HS-27A (cell line): ENCODE measurements at regions not wholly inside any gene's neighbourhood (a gene's known extent, or its start where the extent isn't known, plus 50 kb on each side); places are given as distances from the start of the nearest gene placed in this dataset.

Source experiments
- DNase-seq: peaks from one replicate; pipeline ENCODE4 v3.0.0-alpha.2; 2012; ENCODE audit warnings: low read depth, missing footprints

DNA sequence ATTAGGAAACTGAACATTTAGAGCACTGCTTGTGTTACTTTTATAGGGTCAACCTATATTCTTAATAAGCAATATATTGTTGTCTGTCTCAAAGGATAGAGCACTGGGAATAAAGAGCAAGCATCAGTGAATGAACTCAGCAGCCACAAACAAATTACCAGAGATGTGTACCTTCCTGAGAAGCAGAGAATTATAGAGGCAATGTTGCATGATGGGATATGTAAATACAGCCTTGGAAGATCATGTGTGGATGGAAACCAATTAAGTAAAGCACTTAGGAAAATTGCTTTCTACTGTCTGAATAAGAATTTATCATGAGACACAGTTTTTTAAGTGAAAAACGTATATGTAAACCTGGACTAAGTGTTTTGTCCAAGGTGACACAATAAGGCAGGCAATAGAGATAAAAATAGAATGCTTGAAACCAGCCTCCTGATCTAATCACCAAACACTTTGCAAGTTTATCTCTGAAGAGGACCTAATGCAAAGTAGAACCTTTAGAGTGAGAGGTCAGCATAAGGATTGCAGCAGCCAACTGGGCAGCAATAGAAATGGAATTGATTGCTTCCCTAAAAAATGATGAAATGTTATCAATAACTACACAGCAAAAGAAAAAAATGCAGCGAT, 848.0 kb downstream of the TUSC7 start:
- no peak for DNase-seq

DNA sequence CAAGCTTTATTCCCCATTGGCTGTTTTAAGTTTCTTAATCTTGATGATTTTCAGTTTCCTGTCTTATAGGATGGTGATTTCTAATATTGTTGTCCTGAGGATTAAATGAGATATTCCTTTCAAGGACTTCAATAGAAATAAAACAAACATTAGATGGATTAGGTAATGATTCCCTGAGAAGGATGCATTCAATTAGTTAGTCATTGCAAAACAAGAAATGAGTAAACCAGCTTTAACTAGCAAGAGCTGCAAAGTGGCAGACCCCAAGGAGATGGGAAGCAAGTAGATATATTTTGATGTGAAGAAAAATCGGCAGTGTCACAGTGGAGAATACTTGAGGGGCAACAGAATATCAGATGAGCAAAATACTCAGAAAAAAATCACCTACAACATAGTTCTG, 849.1 kb downstream of the TUSC7 start:
- DNase-seq, result no peak

DNA sequence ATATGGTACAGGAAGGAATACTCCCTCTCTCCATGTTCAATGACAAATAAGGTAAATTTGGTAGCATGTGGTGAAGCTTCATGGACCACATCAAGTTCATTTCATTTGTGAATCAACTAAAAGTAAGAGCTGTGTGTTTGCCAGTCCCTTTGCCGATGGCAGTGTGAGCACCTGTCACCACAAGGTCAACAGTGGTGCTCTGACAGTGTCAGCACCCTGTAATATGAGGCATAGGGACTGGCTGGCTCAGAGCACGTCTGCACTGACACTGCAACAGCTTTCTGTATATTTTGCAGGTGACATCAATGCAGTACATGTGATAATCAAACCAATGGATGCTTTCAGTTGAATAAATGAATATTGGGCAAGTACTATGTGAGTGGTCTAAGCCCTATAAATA, 852.4 kb downstream of the TUSC7 start:
- no peak for DNase-seq

DNA sequence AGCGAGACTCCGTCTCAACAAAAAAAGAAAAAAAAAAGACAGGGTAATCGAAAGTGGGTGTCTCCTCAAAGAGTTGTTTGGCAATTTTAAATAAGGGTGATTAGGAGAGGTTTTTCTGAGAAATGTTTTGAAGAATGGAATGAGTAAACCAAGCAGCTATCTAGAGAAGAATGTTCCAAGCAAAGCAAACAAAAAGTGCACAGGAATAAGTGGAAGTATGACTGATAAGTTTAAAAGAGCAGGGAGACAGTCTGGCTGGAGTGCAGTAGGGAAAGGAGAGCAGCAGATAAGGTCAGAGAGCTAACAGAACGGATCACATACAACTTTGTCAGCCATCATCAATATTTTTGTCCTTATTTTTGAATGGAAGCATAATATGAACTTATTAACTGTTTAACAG, 853.5 kb downstream of the TUSC7 start:
- DNase-seq, result no peak

DNA sequence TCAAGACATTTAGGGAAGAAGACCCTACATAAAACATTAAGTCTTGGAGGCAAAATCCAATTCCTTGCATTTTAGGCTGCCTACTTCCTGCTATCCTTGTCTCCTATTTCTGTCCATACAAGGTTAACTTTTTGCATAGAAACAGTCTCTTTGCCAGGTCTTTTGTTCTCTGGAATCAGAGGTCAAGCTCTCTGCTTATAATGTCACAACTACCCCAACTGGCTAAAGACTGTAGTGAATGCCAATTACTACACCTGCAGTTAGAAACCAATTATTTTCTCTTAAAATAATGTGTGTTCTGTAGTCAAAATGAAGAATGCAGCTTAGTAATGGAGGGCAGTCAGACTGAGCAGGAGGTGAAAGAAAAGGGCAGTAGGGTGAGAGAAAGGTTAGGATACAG, 856.2 kb downstream of the TUSC7 start:
- no peak for DNase-seq

DNA sequence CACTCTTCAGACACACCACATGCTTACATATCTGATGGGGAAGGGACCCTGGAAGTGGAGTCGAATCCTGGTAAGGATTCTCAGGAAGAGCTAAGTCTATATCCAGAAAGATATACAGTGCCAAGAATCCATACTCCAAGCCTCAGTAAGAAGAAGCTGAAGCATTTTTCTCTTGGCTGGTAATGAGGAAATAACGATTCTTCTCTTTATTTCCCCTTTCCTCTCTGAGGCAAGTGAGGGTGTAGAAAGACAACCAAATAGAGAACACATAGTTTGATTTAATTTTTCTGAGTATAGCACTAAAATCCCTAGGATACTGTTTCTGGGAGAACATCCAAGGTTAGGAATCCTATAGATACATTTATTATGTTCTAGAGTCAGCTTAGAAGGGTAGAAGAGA, 857.3 kb downstream of the TUSC7 start:
- no peak for DNase-seq

DNA sequence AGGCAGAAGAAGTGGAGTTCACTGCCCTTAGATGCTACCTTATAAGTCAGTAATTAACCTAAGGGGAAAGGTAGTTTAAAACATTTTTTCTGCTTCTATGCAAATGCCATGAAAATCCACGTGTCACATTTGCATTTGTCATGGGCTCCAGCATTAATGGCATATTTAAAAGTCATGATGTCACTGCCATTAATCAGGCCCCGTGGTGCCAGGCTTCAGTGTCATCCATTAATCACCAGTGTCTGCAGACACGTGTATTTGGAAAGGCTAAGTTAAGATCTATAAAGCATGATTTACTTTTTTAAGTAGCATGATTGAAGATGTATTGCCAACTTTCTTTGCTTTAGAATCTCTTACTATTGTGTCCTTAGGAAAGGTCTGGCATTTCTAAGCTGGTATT, 857.8 kb downstream of the TUSC7 start:
- no peak for DNase-seq

DNA sequence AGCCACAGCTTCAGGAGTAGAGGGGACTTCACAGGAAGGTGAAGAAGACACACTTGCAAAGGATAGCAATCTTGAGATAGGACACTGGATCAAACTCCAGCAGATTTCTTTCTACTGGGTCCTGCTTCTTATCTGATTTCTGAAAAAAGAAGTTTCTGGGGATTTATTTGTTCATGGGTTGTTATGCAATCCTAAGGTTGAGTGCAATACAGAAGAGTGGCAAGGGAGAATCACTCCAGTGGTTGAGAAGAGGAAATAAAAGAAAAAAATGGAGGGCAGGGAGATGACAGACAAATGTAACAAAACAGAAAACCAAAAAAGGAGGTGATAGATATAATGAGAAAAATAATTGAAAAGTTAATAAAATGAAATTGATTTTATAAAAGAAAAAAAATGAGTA, 858.3 kb downstream of the TUSC7 start:
- no peak for DNase-seq

DNA sequence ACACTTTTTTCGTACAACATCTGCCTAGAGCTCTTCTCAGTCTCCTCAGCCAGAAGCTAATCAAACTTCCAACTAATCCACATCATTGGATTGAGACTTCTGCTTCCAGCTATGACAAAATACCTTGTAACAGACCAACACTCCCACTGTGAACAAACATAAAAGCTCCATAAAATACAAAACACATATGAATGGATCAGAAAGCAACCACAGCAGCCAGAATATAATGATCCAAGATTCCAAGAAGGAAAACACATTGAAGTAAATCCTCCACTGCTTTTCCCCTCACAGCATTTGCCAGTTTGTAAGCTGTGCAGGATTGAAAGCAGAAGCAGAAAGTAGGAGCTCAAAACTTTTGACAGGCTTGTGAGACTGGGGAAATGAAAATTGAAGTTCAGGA, 863.2 kb downstream of the TUSC7 start:
- DNase-seq, result no peak

DNA sequence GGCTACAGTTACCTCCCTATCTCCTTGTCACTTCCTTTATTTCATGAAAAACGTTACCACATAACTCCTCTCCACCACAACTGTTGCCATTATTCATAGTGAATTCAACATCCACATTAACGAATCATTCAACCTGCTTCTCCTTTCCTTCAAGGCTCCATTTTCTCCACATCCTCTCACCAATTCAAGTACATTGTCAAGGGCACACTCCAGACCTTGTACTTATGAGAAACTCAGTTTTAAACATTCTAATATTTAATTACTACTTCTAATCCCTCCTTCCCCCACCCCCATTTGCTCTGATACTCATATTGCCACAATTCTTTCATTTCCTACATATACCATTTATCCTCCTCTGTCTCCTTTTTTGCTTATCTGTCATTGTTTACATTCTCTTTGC, 871.2 kb downstream of the TUSC7 start:
- DNase-seq, result no peak

DNA sequence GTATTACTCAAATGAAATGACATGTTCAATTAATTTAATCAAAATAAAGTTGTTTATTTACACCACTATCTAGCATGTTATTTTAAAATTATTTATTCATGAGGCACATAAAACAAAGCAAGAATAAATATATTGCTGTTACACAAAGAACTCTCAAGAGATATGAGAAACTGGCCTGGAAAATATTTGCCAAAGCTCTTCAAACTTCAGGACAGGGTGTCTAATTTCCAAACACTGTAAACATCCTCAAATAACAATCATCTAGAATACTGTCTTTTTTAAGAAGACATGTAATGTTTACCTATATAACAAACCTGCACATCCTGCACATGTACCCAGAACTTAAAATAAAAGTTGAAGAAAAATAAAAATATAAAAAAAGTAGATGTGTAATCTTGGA, 876.6 kb downstream of the TUSC7 start:
- no peak for DNase-seq

DNA sequence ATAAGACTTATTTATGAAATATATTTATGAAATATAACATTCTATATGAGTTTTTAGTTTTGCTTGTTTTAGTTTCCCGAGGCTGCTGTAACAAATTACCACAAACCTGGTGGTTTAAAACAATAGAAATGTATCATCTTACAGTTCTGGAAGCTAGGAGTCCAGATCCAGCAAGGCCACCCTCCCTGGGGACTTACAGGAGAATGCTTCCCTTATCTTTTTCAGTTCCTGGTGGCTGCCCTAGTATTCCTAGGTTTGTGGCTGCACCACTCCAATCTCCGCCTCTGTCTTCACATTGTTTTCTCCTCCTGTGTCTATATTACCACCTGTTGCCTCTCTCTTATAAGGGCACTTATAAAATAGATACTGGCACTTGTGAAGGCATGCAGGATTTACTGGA, 877.8 kb downstream of the TUSC7 start:
- no peak for DNase-seq

DNA sequence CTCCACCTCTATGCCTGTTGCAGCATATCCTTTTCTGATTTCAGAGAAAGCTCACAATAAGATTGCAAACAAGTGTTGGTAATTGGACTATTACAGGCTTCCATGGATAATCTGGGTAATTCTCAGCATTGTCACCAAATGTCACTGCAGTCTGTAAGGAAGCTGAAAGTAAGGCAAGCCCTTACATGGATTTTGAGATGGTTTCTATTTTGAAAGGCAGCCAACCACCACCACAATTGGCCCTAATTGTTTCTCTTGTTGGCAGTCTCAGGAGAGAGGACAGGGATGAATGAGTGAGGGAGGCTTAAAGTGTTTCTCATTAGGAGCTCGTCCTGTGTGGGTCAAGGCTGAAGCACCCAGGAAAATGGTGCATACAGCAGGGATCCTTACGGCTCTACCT, 879.9 kb downstream of the TUSC7 start:
- DNase-seq, result no peak

DNA sequence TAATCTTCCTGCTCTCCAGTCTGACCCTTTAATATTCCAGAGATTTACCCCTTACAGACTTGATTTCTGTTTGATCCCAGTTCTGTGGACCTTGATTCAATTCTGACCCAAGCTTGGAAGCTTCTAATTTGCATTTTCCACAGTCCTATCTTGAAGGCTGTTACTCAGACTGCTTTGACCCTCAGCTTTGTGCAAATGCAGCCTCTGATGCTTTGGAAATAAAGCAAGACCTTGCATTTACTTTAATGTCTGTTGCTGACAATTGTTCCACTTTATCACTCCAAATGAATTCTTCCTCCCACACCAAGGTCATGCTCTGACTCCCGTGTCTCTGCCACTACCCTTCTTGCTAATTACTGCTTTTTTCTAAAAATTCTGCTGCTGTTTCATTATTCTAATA, 886.0 kb downstream of the TUSC7 start:
- no peak for DNase-seq

DNA sequence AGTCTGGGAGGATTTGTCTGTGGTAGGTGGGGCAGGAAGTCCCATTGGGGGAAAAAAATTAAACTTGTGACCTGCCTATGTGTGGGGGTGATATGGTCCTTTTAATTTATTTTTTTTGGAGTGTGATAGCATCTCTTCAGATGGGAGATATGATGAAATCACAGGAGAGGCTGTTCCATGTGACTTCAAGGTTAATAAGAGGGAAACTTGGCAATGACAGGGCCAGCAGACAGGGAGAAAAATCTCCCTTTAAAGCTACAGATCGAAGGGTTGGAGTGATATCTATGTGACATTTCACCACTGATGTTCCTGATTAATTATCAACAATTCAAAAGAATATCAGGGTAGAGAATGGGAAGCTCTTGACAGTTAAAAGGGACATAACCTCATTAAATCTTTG, 886.9 kb downstream of the TUSC7 start:
- DNase-seq, result no peak

DNA sequence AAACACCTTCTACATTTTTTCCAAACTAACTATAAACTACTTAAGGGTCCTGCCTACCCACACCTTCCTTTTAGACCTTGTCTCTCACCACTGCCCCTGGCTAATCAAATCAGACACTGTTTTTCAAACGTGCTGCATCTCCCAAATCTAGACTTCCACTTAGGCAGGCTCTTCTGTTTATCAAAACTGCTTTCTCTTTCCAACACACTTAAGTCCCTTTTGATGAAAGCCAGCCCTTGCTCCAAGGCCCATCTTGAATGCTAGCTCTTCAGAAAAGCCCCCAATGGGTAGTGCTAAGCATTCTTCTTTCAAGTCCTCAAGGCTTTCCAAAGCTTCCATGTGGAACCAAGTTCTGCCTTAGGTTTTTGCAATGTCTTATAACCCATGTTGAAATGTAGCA, 888.3 kb downstream of the TUSC7 start:
- no peak for DNase-seq

DNA sequence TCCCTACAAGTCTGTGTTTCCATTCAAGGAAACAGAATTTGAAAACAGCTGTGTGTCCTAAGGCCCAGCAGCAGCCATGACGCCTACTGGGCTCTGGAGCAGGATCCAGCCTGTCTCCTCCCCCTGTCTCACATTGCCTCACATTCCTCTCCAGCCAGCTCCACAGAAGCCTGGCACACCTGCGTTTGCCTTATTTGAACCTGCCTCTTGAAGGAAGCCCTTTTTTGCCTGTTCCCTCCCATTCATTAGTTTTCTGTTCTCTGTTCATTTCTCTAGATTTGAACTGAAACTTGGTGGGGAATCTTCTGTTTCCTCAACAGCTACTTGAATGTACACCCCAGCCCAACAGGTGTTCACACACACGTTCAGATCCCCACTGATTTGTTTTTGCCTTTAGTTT, 890.5 kb downstream of the TUSC7 start:
- DNase-seq, result no peak

DNA sequence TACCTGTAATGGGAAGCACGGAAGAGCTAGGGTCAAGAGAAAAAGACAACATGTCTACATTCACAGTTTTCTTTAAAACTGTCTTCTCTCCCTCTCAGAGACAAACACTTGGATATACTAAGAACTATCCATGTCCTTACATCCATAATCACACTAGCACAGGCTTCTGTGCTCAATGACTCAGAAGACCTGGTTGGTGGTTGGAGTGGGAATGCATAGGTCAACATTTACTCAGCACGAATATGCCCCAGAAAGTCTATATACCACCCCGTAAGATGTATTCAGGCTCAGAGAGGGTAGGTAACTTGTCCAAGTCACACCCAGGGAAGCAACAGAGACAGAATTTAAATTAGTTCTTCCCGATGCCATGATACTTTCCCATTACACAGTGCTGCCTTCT, 891.1 kb downstream of the TUSC7 start:
- peak; percentile 2 for DNase-seq

DNA sequence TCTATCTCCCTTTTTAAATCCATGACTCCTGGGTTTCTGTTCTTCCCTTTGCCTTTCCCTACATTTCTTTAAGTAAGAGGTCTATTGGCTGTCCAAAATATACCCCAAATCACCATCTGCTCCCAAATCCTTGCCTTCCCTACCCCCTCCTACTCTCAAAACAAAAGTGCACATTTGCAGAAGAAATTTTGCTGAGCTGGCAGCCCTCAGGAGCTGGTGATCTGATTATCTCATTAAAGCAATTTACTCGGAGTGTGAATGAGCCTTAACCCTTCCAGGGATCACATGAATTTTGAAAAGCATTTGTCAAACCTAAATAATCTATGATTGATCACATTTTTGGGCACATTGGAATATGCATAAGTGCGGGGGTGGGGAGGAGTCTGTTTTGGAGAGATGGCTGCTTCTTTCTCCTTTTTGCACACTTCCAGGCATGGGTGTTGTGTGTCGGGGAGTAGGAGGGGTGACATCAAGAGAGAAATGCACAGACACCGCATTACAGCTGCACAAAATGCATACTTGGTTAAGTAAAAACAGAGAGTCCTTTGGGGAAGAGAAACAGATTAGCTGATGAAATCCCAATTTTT, 892.6 kb downstream of the TUSC7 start:
- DNase-seq, result no peak

DNA sequence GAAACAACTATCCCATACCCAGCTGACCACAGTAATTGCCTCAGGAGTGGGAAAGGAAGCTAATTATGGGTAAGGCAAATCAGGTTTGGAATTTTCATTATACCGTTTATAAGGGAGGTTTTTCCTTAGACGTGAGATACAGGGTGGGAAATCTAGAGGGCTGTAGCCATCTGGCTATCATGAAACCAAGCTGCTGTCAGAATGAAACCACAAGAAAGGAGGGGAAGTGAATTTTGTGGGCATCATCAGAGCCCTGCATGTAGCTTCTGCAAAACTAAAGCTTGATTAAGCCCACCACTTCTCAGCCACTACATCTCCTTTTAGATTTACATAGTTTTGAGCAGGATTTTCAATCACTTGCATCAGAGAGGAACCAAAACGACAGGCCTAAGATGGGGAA, 893.5 kb downstream of the TUSC7 start:
- DNase-seq, result no peak

DNA sequence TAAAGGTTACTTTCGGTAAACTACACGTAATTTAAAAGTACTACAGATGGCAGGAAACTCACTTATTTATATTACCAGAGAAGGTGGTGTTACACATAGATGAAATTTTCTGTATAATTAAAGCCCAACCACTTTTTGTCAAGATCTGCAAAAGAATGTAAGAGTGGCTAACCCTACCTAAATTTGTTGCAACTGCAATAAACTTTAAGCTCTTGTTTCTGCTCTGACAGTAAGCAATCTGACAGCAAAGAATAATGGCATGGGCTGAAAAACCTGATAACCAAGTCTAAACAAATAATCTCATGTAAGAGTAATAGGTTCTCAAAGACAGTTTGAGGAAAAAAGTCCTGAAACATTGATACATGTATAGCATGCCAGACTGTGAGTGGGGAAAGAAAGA, 897.3 kb downstream of the TUSC7 start:
- DNase-seq, result no peak

DNA sequence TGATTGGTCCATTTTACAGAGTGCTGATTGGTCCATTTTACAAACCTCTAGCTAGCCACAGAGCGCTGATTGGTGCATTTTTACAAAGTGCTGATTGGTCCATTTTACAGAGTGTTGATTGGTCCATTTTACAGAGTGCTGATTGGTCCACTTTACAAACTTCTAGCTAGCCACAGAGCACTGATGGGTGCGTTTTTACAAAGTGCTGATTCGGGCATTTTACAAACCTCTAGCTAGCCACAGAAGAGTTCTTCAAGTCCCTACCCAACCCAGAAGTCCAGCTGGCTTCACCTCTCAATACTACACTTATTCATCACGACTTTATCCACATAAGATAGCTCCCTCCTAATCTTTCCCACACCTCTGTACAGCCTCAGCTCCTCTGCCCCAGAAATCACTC, 899.8 kb downstream of the TUSC7 start:
- DNase-seq, result no peak

DNA sequence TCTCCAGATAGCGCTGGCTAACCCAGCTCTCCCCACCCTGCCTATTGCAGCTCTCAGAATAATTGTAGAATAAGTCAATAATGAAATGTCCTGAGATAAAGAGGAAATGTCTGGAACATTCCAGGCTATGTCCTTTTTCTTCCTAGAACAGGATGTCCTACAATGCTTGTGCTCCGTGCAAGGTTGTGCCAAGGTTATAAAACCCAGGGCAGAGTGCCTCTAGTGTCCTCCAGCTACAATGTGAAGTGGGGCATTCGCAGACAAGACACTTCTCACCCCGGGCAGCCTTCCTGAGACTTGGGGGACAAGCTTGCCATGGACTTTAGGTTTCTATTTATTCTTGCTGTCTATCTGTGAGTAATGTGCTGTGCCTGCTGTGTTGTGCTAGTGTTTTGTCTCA, 900.6 kb downstream of the TUSC7 start:
- no peak for DNase-seq

DNA sequence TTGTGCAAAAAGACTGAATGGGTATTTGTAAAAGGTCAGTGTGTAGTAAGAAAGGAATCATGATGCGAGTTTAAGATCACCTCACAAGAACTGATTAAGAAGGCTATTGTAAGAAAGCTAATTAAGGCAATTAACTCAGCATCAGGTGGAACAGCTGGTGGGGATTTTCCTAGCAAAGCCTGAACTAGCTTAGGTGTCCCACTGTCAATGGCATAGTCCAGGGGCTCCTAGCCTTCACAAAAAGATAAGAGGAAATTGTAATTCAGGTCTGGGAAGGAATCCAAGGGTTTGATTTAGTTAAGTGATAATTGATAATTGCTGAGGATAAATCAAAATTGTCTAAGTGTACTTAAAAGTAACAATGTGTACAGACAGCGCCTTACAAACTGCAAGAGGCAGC, 901.6 kb downstream of the TUSC7 start:
- no peak for DNase-seq

DNA sequence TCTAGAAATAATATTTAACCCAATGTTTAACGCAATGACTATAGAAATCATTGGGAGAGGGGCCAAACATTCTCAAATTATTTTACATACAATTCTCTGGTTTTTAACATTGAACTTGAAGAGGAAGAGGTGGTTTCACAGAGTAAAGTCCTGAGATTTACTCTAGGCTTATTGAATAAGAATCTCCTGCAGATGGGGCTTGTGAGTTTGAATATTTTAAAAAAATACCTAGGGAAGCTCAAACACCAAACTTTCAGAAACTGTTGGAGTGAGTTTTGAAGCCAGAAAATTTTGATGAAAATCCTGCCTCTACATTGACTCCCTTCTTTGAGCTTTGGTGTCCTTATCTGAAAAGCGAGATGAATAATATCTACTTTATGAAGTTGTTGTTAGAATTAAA, 906.6 kb downstream of the TUSC7 start:
- DNase-seq, result no peak
